Progenitor cell of endocrine pancreas (in vitro differentiated cells): ENCODE measurements at regions not wholly inside any gene's neighbourhood (a gene's known extent, or its start where the extent isn't known, plus 50 kb on each side); places are given as distances from the start of the nearest gene placed in this dataset.

Source experiments
- DNase-seq: peaks from one replicate; pipeline ENCODE4 v3.0.0; 2021; ENCODE audit warnings: low spot score; ENCODE audit not compliant: unreplicated experiment
- H3K27ac Mint-ChIP-seq: 2 replicates; pipeline ENCODE4 v1.8.0; 2021; ENCODE audit warnings: mild to moderate bottlenecking, moderate library complexity, mixed read lengths
- H3K27me3 Mint-ChIP-seq: 2 replicates; pipeline ENCODE4 v1.8.0; 2021; ENCODE audit warnings: mixed read lengths
- H3K36me3 Mint-ChIP-seq: 2 replicates; pipeline ENCODE4 v1.8.0; 2022; ENCODE audit warnings: mixed read lengths; ENCODE audit not compliant: insufficient read depth
- H3K4me1 Mint-ChIP-seq: 2 replicates; pipeline ENCODE4 v1.8.0; 2021; ENCODE audit warnings: low read depth, mixed read lengths
- H3K4me3 Mint-ChIP-seq: 2 replicates; pipeline ENCODE4 v1.8.0; 2021; ENCODE audit warnings: low read depth, mild to moderate bottlenecking, moderate library complexity, mixed read lengths
- H3K9me3 Mint-ChIP-seq: 2 replicates; pipeline ENCODE4 v1.8.0; 2021; ENCODE audit warnings: low read depth, mixed read lengths
- TF ChIP-seq, protein P1 (sequence below): fragments of 200-600 bp; sonication (generic); IDR thresholded peaks from one replicate; pipeline ENCODE4 v1.5.0; 2021; ENCODE audit warnings: antibody characterized with exemption, mild to moderate bottlenecking; ENCODE audit not compliant: unreplicated experiment

DNA sequence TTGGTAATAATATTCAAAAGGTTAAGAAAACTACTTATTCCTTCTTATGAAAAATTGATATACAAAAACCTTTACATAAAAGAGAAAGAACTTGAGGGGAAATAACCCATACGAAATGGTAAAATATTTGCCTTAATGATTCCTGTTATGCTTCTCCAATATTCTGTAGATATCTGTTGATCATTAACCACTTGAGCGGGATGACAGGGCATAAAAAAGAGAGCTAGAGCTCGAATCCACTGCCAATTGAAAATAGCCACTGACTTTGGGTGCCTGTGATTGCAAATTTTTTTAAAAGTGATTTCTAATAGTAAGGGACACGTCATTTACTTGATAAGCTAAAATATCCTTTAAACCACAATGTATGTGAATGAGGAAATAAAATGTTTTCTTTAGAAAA is 188.1 kb downstream of the MOXD1 start:
- no peak for DNase-seq
- no peak overlapping the region for H3K27ac Mint-ChIP-seq
- TF ChIP-seq, protein P1, sequence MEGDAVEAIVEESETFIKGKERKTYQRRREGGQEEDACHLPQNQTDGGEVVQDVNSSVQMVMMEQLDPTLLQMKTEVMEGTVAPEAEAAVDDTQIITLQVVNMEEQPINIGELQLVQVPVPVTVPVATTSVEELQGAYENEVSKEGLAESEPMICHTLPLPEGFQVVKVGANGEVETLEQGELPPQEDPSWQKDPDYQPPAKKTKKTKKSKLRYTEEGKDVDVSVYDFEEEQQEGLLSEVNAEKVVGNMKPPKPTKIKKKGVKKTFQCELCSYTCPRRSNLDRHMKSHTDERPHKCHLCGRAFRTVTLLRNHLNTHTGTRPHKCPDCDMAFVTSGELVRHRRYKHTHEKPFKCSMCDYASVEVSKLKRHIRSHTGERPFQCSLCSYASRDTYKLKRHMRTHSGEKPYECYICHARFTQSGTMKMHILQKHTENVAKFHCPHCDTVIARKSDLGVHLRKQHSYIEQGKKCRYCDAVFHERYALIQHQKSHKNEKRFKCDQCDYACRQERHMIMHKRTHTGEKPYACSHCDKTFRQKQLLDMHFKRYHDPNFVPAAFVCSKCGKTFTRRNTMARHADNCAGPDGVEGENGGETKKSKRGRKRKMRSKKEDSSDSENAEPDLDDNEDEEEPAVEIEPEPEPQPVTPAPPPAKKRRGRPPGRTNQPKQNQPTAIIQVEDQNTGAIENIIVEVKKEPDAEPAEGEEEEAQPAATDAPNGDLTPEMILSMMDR: no peak
- H3K9me3 Mint-ChIP-seq: no peaks in the 10 kb centered on the region
- H3K4me3 Mint-ChIP-seq: no peak overlapping the region
- H3K27me3 Mint-ChIP-seq: no peaks in the 10 kb centered on the region
- H3K4me1 Mint-ChIP-seq: no peaks in the 10 kb centered on the region
- no peaks in the 10 kb centered on the region for H3K36me3 Mint-ChIP-seq

DNA sequence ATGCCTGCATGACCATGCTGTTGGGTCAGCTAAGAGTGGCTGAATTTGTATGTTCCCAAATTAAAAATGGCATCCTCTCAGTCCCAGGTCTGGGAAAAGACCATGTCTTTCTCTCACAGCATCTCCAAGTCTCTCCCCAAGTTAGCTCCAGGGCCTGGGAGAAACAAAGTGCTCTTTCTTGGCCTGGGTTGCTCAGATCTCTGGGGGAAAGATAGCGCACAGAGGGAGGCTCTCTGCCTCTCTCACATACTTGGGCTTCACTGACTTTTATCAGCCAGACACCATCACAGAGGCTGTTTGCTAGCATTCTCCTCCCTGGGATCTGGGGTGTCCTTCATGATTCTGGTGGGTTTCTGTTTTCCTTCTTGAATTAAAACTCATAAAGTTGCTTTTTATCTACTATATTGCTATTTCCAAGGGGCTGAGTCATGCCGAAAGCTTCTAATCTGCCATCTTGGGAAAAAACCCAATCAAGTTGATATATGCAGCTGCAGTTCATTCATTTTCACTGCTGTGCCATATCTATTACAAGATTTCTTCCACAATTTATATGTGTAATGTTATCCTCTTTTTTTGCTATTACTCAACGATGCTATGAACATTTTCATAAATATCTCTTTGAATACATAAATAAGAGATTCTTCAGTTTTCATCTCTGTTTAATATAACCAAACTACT is 190.2 kb downstream of the MOXD1 start:
- H3K27me3 Mint-ChIP-seq: no peaks in the 10 kb centered on the region
- TF ChIP-seq, protein P1: no peak
- no peaks in the 10 kb centered on the region for H3K4me1 Mint-ChIP-seq
- no peak overlapping the region for H3K27ac Mint-ChIP-seq
- no peak overlapping the region for H3K4me3 Mint-ChIP-seq
- H3K36me3 Mint-ChIP-seq: no peaks in the 10 kb centered on the region
- no peak for DNase-seq
- no peaks in the 10 kb centered on the region for H3K9me3 Mint-ChIP-seq

DNA sequence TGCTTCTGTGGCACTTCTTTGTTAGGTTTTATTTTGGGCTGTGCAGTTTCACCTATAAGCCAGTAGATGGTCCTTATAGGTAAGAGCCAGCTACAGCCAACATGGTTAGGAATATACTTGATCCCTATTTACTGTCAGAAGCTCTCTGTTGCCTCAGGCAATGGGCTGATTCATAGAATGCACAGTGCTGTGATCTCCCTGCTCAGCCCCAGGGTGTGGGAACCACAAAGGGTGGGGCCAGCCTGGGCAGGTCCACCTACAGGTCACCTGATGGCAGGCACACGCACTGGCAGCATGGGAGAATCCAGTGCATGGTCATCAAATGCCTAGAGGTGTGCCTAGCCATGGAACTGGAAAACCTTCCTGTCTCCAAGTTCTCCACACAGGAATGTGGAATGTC is 191.9 kb downstream of the MOXD1 start:
- H3K27ac Mint-ChIP-seq: no peak overlapping the region
- H3K27me3 Mint-ChIP-seq: no peaks in the 10 kb centered on the region
- H3K9me3 Mint-ChIP-seq: no peaks in the 10 kb centered on the region
- no peak overlapping the region for H3K4me3 Mint-ChIP-seq
- no peak for DNase-seq
- TF ChIP-seq, protein P1: no peak
- H3K36me3 Mint-ChIP-seq: no peaks in the 10 kb centered on the region
- no peaks in the 10 kb centered on the region for H3K4me1 Mint-ChIP-seq

DNA sequence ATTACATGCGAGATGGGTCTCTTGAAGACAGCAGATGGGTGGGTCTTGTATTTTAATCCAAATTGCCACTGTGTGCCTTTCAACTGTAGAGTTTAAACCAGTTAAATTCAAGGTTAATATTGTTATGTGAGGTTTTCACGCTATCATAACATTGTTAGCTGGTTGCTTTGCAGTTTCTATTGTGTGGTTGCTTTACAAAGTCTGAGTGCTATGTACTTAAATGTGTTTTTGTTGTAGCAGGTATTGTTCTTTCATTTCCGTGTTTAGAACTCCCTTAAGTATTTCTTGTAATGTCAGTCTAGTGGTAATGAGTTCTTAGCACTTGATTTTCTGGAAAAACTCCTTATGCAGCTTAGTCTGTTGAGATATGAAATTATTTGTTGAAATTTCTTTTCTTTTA is 193.3 kb downstream of the MOXD1 start:
- no peak for DNase-seq
- H3K27me3 Mint-ChIP-seq: no peaks in the 10 kb centered on the region
- H3K36me3 Mint-ChIP-seq: no peaks in the 10 kb centered on the region

DNA sequence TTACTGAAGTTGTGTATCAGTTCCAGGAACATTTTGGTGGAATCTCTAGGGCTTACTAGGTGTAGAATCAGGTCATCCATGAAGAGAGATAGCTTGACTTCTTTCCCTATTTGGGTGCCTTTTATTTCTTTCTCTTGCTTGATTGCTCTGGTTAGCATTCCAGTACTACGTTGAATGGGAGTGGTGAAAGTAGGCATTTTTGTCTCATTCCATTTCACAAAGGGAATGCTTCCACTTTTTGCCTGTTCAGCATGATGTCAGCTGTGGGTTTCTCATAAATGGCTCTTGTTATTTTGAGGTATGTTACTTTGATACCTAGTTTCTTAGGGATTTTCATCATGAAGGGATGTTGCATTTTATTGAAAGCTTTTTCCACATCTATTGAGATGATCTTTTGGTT is 195.3 kb downstream of the MOXD1 start:
- H3K36me3 Mint-ChIP-seq: no peaks in the 10 kb centered on the region
- no peak for DNase-seq
- H3K9me3 Mint-ChIP-seq: no peaks in the 10 kb centered on the region
- TF ChIP-seq, protein P1: no peak
- H3K4me3 Mint-ChIP-seq: no peak overlapping the region
- no peaks in the 10 kb centered on the region for H3K4me1 Mint-ChIP-seq
- no peaks in the 10 kb centered on the region for H3K27me3 Mint-ChIP-seq
- H3K27ac Mint-ChIP-seq: no peak overlapping the region

More for the DNA sequence above, 193.3 kb downstream of the MOXD1 start:
- H3K27ac Mint-ChIP-seq: no peak overlapping the region
- H3K9me3 Mint-ChIP-seq: no peaks in the 10 kb centered on the region
- no peaks in the 10 kb centered on the region for H3K4me1 Mint-ChIP-seq
- TF ChIP-seq, protein P1: no peak
- no peak overlapping the region for H3K4me3 Mint-ChIP-seq
